Suprapubic skin (tissue), 3 donors: ENCODE measurements at regions not wholly inside any gene's neighbourhood (a gene's known extent, or its start where the extent isn't known, plus 50 kb on each side); places are given as distances from the start of the nearest gene placed in this dataset.

Experiments used
- EP300 ChIP-seq: sonication (generic); formaldehyde crosslinking; IDR thresholded peaks from one replicate; pipeline ENCODE4 v1.6.1; 2017; ENCODE audit warnings: antibody characterized with exemption
- POLR2A ChIP-seq, 2 donors: fragments of 450-650 bp; IDR thresholded peaks; one replicate each; pipeline ENCODE4 v1.6.1; 2017; ENCODE audit warnings: antibody characterized with exemption in 2 of 2, mild to moderate bottlenecking in 2 of 2, moderate library complexity in 2 of 2
- TF ChIP-seq, protein P1 (sequence below), 2 donors: fragments of 200-600 bp in 1 of 2; fragments of 450-650 bp in 1 of 2; sonication (generic) in 1 of 2; IDR thresholded peaks; one replicate each; pipeline ENCODE4 v1.5.1; 2016 to 2019; ENCODE audit warnings: antibody characterized with exemption in 2 of 2, mild to moderate bottlenecking in 1 of 2, moderate library complexity in 1 of 2

DNA sequence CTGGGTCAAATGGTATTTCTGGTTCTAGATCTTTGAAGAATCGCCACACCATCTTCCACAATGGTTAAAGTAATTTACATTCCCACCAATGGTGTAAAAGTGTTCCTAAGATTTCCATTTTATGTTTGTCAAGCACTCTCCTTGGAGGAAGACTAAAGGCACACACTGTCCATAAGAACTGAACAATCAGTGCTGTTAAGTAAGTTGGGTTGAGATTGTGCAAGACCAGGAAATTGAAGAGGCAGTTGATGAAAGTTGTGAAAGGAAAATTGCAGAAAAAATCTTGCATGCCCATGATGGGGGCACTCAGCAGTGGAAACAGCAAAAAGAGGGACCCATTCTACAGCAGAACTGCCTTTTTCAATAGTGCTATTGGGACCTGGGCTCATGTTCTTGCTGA lies 323.6 kb downstream of the DLEU7 start:
- TF ChIP-seq, protein P1, sequence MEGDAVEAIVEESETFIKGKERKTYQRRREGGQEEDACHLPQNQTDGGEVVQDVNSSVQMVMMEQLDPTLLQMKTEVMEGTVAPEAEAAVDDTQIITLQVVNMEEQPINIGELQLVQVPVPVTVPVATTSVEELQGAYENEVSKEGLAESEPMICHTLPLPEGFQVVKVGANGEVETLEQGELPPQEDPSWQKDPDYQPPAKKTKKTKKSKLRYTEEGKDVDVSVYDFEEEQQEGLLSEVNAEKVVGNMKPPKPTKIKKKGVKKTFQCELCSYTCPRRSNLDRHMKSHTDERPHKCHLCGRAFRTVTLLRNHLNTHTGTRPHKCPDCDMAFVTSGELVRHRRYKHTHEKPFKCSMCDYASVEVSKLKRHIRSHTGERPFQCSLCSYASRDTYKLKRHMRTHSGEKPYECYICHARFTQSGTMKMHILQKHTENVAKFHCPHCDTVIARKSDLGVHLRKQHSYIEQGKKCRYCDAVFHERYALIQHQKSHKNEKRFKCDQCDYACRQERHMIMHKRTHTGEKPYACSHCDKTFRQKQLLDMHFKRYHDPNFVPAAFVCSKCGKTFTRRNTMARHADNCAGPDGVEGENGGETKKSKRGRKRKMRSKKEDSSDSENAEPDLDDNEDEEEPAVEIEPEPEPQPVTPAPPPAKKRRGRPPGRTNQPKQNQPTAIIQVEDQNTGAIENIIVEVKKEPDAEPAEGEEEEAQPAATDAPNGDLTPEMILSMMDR (IDR thresholded peaks at IDR 0.05): no peak
- TF ChIP-seq EP300 (no peak), POLR2A (IDR thresholded peaks at IDR 0.05) (no peak)
